ENCODE measurements at regions not wholly inside any gene's neighbourhood (a gene's known extent, or its start where the extent isn't known, plus 50 kb on each side); places are given as distances from the start of the nearest gene placed in this dataset. TPM values are rescaled to one million over a fixed set of nuclear protein-coding genes. Genes with fewer than 3 reads are reported as not detected.
A peak's percentile ranks its signal among the peaks of the same experiment; 100 is the strongest.

- no peak for DNase-seq
Measured at GRCh38 chr9:14393418-14393817, 79.5 kb upstream of the NFIB start.

DNA sequence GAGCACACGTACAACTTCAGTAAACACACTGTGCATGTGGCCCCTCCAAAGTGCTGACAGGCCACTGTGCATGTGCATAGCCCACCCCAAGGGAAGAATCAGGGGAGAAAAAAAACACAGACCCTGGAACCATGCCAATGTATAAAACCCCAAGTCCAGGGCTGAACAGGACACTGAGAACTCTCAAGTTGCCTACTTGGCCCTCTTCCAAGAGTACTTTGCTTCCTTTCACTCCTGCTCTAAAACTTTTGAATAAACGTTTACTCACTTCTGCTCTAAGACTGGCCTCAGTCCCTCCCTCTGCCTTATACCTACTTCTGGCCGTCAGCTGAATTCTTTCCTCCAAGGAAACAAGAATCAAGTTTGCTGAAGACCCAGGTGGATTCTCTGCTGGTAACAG, 77.7 kb upstream of the NFIB start:
- no peak for DNase-seq

- no peak for DNase-seq
Measured at GRCh38 chr9:14389657-14390056, 75.7 kb upstream of the NFIB start.

DNA sequence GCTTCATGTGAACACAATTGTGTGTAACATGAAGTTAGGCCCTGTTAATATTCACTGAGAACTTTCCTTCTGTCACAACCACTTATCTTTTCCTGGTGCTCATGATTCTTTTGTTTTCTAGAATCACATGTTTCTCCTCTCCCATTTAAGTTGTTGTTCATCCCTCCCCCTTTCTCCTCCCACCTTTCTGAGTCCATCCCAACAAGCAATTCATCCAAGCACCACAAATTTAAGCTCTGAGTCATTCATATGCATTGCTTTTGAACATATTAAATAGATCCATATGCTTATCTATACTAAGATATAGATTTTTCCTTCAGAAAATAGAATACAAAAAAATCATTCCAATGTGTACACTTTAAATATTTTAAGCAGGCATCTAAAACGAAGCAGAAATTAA, 75.2 kb upstream of the NFIB start:
- no peak for DNase-seq

DNA sequence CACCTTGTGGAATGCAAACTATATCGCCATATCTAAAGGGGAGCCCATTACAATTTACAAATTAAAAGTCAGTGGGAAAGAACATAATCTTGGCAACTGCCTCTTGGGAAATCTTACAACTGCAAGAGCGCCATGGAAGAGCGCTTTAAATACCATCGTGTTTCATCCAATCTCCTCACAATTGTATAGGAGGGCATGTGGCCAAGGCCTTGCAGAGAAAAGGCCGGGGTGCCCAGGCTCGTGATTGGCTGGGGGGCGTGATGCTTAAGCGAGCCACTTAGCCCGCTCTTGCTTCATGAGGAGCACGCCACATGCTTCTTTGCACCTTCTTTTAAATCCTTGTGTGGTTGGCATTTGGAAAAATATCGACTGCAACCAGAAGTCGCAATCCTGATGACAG, 69.8 kb upstream of the NFIB start:
- DNase-seq, result no peak

GRCh38 chr9:14383294-14383693, 69.4 kb upstream of the NFIB start:
- no peak for DNase-seq

DNA sequence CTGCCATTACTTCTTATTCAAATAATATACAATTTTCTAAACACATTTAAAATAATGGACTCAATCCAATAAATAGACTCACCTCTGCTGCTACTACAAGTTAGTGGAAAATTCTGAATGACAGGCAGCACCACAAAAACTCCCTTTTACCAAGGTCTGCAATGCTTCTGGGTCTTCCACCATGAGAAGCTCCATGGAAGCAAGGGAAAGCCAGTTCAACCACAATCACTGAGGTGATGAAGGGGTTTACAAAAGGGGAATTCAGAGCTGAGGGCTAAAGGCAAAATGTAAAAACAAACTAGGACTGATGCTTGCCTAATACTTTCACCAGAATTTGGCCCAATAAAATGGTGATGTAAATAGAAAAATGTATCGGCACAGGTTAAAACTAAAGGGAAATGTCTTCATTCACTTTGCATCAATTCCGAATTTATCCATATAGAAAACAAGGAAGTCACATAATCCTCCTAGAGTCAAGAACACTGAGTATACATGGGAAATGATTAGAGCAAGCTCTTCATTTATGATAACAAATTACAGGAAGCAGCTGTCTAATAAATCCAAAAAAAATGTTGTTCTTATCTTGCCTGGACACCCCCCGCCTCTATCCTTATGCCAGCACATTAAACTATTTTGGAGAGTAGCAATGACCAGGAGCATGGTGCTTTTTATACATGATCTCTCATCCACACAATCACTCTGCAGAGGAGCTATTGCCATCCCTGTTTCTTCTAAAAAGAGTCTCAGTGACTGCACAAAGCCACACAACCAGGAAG, 66.3 kb upstream of the NFIB start:
- no peak for DNase-seq

DNA sequence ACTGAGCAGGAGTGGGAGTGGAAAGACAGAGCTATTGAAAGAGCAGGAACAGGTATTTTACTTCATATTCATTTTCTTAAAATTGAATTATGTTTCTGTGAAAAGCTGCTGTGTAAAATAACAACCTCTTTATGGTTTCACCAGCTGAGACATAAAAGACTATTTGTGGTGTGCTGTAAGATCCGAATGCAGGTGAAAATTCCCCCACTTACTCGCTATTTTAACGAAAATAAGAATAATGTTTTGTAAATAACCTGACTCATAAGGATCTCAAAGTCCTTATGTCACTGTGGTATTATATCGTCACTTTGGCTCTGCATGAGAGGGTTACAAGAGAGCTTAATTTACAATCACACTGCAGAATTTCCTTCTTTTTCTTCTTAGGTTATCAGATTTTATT, 65.3 kb upstream of the NFIB start:
- DNase-seq, result no peak

DNA sequence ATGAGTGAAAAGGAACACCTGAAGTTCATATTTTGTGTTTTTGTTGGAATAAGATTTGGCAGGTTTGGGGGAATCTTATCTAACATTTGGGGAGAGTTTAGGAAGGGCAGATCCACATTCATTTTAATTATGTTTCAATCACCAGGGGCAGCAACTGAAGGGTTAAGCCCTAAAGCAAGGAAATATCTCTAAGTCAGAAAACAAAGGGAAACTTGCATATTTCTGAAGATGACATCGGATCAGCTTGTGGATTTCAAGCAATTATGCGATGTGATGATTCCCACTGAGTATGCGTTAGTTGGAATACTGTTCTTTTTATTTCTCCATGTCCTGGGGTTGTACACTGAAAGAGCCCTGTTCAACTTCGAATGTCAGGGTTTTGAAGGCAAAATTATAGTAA, 59.8 kb upstream of the NFIB start:
- DNase-seq, result no peak

DNA sequence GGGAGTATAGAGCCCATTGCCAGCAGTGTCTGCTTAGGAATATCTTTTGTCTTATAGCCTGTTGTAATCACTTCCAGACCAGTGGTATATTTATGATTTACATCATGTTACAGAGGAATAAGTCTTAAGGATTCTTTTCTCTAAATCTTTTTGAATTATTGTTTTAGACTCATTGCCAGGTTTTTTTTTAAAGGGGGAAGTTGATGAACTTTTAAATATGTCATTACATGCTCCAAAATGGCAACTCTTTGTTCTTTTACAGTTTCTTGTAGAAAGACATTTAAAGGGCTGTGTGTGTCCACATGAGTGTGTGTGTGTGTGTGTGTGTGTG, 59.4 kb upstream of the NFIB start:
- no peak for DNase-seq

DNA sequence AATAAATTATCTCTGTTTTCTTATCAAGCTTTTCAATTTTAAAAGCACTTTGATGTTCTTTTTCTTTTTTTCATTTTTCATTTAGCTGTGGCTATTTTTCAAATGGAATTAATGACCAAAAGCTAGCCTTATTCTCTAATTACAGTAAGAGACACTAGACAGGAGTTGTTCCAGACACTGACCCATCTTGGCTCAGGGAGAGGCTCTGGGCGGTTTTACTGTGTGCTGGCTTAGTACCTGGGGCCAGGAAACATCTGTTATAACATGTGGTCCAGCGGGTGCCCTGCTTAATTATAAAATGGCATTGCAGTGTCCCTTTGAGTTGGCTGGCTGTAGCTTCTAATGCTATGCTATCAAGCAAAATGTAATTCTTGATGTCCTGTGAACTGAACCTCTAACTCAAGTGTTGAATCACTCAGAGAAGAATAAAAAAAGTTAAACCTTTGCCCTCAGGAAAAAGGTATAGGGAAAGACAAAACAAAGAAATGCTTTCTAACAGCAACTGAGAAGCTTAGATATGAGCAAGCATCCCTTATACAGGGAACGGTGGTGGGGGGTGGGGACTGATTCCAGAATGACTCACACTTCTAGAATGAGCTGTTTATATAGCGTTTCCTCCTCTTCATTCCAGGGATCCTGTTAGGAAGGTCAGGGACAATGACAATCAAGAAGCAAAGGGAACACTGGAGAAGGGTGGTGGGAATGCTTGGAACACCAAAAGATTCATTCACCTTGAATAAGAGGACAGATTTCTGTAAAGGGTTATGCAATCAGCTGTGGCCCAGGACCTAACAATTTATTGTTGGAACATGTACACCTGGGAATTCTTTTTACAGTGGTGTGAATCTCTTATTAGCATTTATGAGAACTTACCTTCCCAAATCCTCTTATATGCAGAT, 58.7 kb upstream of the NFIB start:
- peak; percentile 7 for DNase-seq

DNA sequence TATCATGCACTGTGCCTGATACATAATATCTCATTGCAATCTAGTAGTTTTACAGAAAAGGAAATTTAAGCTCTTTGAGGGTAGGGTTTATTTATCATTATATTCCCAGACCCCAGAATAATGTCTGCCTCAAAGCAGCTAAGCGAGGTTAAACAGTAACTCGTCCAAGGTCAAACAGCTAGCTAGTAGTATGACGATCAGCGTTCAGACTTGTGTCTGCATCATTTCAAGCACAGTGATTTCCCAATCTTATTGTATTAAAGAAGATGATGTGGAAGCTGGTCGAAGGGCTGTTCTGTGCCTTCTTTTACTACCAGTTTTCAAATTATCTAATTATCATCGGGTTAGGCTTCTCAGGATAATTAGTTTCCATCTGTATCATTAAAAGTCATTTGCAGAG, 55.1 kb upstream of the NFIB start:
- no peak for DNase-seq

GRCh38 chr9:14366076-14366475, 52.1 kb upstream of the NFIB start:
- DNase-seq, result no peak

GRCh38 chr9:14365670-14366069, 51.7 kb upstream of the NFIB start:
- no peak for DNase-seq

Small RNA genes in the stretch of these regions (small RNA-seq; reads per million reads assigned to genes)
- gene AL159169.1, result not detected
